H9 (cell line): ENCODE measurements at regions not wholly inside any gene's neighbourhood (a gene's known extent, or its start where the extent isn't known, plus 50 kb on each side); places are given as distances from the start of the nearest gene placed in this dataset.

Experiments
- DNase-seq: peaks from one replicate; pipeline ENCODE4 v3.0.0-alpha.2; 2017
- H2AFZ ChIP-seq: one replicate; pipeline ENCODE4 v1.6.1; 2013; ENCODE audit warnings: mild to moderate bottlenecking, low read length, control low read depth, moderate library complexity
- H2AK5ac ChIP-seq: 2 replicates; pipeline ENCODE4 v1.6.1; 2013; ENCODE audit warnings: low read length, control low read depth, mixed read lengths; ENCODE audit not compliant: insufficient read length
- H2BK120ac ChIP-seq: one replicate; pipeline ENCODE4 v1.6.1; 2013; ENCODE audit warnings: low read depth, mild to moderate bottlenecking, low read length, control low read depth, inconsistent platforms; ENCODE audit not compliant: poor library complexity, severe bottlenecking
- H2BK12ac ChIP-seq: 2 replicates; pipeline ENCODE4 v1.6.1; 2013; ENCODE audit warnings: low read length, control low read depth, mixed read lengths, low read depth; ENCODE audit not compliant: insufficient read length
- H2BK15ac ChIP-seq: 2 replicates; pipeline ENCODE4 v1.6.1; 2013; ENCODE audit warnings: low read depth, low read length, control low read depth
- H2BK20ac ChIP-seq: one replicate; pipeline ENCODE4 v1.6.1; 2013; ENCODE audit warnings: low read depth, mild to moderate bottlenecking, low read length, control low read depth, inconsistent platforms; ENCODE audit not compliant: poor library complexity, severe bottlenecking
- H2BK5ac ChIP-seq: 2 replicates; pipeline ENCODE4 v1.6.1; 2013; ENCODE audit warnings: low read length, control low read depth, mixed read lengths; ENCODE audit not compliant: insufficient read length
- H3K14ac ChIP-seq: 2 replicates; pipeline ENCODE4 v1.6.1; 2013; ENCODE audit warnings: low read length, control low read depth; ENCODE audit not compliant: insufficient read depth
- H3K18ac ChIP-seq: 2 replicates; pipeline ENCODE4 v1.6.1; 2013; ENCODE audit warnings: low read depth, mild to moderate bottlenecking, mixed read lengths, low read length, control low read depth; ENCODE audit not compliant: insufficient read length
- H3K23ac ChIP-seq: 2 replicates; pipeline ENCODE4 v1.6.1; 2013; ENCODE audit warnings: low read length, control low read depth, mixed read lengths, low read depth; ENCODE audit not compliant: insufficient read length
- H3K23me2 ChIP-seq: 2 replicates; pipeline ENCODE4 v1.6.1; 2013; ENCODE audit warnings: low read depth, mild to moderate bottlenecking, mixed read lengths, low read length, control low read depth; ENCODE audit not compliant: insufficient read length, poor library complexity, severe bottlenecking
- H3K27ac ChIP-seq: 2 replicates; pipeline ENCODE4 v1.5.1; 2013; ENCODE audit warnings: low read length, control low read depth, mixed read lengths, low read depth; ENCODE audit not compliant: insufficient read length
- H3K27me3 ChIP-seq: 2 replicates; pipeline ENCODE4 v1.6.1; 2013; ENCODE audit warnings: low read length, control low read depth, inconsistent platforms; ENCODE audit not compliant: insufficient read depth
- H3K4ac ChIP-seq: 2 replicates; pipeline ENCODE4 v1.6.1; 2013; ENCODE audit warnings: low read depth, mild to moderate bottlenecking, control low read depth, inconsistent platforms, low read length, moderate library complexity
- H3K4me1 ChIP-seq: 2 replicates; pipeline ENCODE4 v1.6.1; 2013; ENCODE audit warnings: low read length, control low read depth, inconsistent platforms; ENCODE audit not compliant: insufficient read depth
- H3K4me2 ChIP-seq: 2 replicates; pipeline ENCODE4 v1.6.1; 2013; ENCODE audit warnings: low read length, control low read depth, mixed read lengths; ENCODE audit not compliant: insufficient read length, insufficient read depth
- H3K56ac ChIP-seq: 2 replicates; pipeline ENCODE4 v1.6.1; 2013; ENCODE audit warnings: low read depth, mild to moderate bottlenecking, mixed read lengths, low read length, control low read depth; ENCODE audit not compliant: insufficient read length
- H3K79me1 ChIP-seq: 2 replicates; pipeline ENCODE4 v1.6.1; 2013; ENCODE audit warnings: low read depth, mild to moderate bottlenecking, moderate library complexity, low read length, control low read depth, inconsistent platforms; ENCODE audit not compliant: insufficient read depth, poor library complexity, severe bottlenecking
- H3K79me2 ChIP-seq: 2 replicates; pipeline ENCODE4 v1.6.1; 2013; ENCODE audit warnings: low read length, control low read depth, inconsistent platforms; ENCODE audit not compliant: insufficient read depth
- H3K9ac ChIP-seq: 2 replicates; pipeline ENCODE4 v1.6.1; 2013; ENCODE audit warnings: low read length, control low read depth, mixed read lengths; ENCODE audit not compliant: insufficient read length; ENCODE audit errors: extremely low read depth
- H3K9me3 ChIP-seq: one replicate; pipeline ENCODE4 v1.6.1; 2013; ENCODE audit warnings: low read depth, low read length, inconsistent platforms; ENCODE audit not compliant: control insufficient read depth
- H3T11ph ChIP-seq: one replicate; pipeline ENCODE4 v1.6.1; 2013; ENCODE audit warnings: mild to moderate bottlenecking, low read length, control low read depth, inconsistent platforms
- H4K20me1 ChIP-seq: one replicate; pipeline ENCODE4 v1.6.1; 2013; ENCODE audit not compliant: control insufficient read depth, insufficient read length, insufficient read depth
- H4K5ac ChIP-seq: 2 replicates; pipeline ENCODE4 v1.6.1; 2013; ENCODE audit warnings: low read depth, mild to moderate bottlenecking, mixed read lengths, low read length, control low read depth; ENCODE audit not compliant: insufficient read length
- H4K8ac ChIP-seq: replicated peaks from 2 replicates; pipeline ENCODE4 v1.6.1; 2013; ENCODE audit warnings: low read length, control low read depth, mixed read lengths, low read depth; ENCODE audit not compliant: insufficient read length
- H4K91ac ChIP-seq: 2 replicates; pipeline ENCODE4 v1.6.1; 2013; ENCODE audit warnings: low read depth, mild to moderate bottlenecking, moderate library complexity, mixed read lengths, low read length, control low read depth; ENCODE audit not compliant: insufficient read length
- H3K27ac Mint-ChIP-seq, 3 experiments: 2 replicates in 2 of 3; 3 replicates in 1 of 3; pipeline ENCODE4 v1.8.0; 2020 to 2021; ENCODE audit warnings: mixed read lengths in 3 of 3, mild to moderate bottlenecking in 1 of 3, moderate library complexity in 1 of 3
- H3K27me3 Mint-ChIP-seq: 2 replicates; pipeline ENCODE4 v1.8.0; 2021; ENCODE audit warnings: low read depth, mild to moderate bottlenecking, moderate library complexity, mixed read lengths
- H3K36me3 Mint-ChIP-seq, 3 experiments: 2 replicates in 2 of 3; 3 replicates in 1 of 3; pipeline ENCODE4 v1.8.0; 2020 to 2021; ENCODE audit warnings: low read depth in 3 of 3, mixed read lengths in 3 of 3; ENCODE audit not compliant: insufficient read depth in 1 of 3
- H3K4me1 Mint-ChIP-seq, 2 experiments: 2 replicates each; pipeline ENCODE4 v1.8.0; 2020; ENCODE audit warnings: mixed read lengths in 2 of 2
- H3K4me3 Mint-ChIP-seq, 2 experiments: 2 replicates in 1 of 2; 3 replicates in 1 of 2; pipeline ENCODE4 v1.8.0; 2020 to 2021; ENCODE audit warnings: mild to moderate bottlenecking in 2 of 2, mixed read lengths in 2 of 2, moderate library complexity in 1 of 2
- H3K9me3 Mint-ChIP-seq, 2 experiments: 2 replicates in 1 of 2; 3 replicates in 1 of 2; pipeline ENCODE4 v1.8.0; 2020; ENCODE audit warnings: mild to moderate bottlenecking in 2 of 2, mixed read lengths in 2 of 2, moderate library complexity in 1 of 2
- CTCF ChIP-seq: fragments of 200-600 bp; sonication (generic); conservative IDR thresholded peaks from 3 replicates; pipeline ENCODE4 v1.8.0; 2021; ENCODE audit warnings: antibody characterized with exemption, mild to moderate bottlenecking
- WGBS: extraction: QIAGEN DNeasy Blood & Tissue Kit; methylation state at CpG from one replicate; pipeline ENCODE4 v1.1.7; 2013; ENCODE audit warnings: missing lambda C conversion rate, low lambda C conversion rate, mixed read lengths; ENCODE audit not compliant: insufficient read length; ENCODE audit errors: extremely low coverage; 5-methylcytosine and 5-hydroxymethylcytosine counted together

GRCh38 chr9:79477241-79477840 is 94.4 kb upstream of the TLE4 start:
- Mint-ChIP-seq H3K4me1 (peaks cover 6 to 8% of the 10 kb centered on the region in 2 experiments; a peak in 2 of 4 replicates), H3K9me3 (0 out of 5 replicates have a peak, but pooled peaks cover 0 to 2% of the 10 kb centered on the region in 2 experiments), H3K36me3 (peaks cover 0 to 7% (median 0%) of the 10 kb centered on the region in 3 experiments; a peak in 1 of 7 replicates), H3K4me3 (no peak overlapping the region), H3K27ac (no peak overlapping the region), H3K27me3 (no peaks in the 10 kb centered on the region)
- Histone ChIP-seq H4K5ac (no peak overlapping the region), H2BK12ac (no peak overlapping the region), H3K23ac (no peak overlapping the region), H4K91ac (no peak overlapping the region), H2BK20ac (no peak overlapping the region), H4K20me1 (no peaks in the 10 kb centered on the region), H3K14ac (no peak overlapping the region), H3K79me1 (no peaks in the 10 kb centered on the region), H2BK5ac (no peak overlapping the region), H3K4me2 (no peak overlapping the region), H3K27ac (no peak overlapping the region), H2AK5ac (no peak overlapping the region), H3K9ac (no peak overlapping the region), H3K4ac (no peak overlapping the region), H3K23me2 (no peaks in the 10 kb centered on the region), H3K27me3 (no peaks in the 10 kb centered on the region), H2AFZ (no peak overlapping the region), H2BK15ac (no peak overlapping the region), H3K79me2 (no peaks in the 10 kb centered on the region), H3K56ac (no peak overlapping the region), H2BK120ac (no peak overlapping the region), H3K9me3 (no peaks in the 10 kb centered on the region), H3K4me1 (no peaks in the 10 kb centered on the region), H3T11ph (no peak overlapping the region), H4K8ac (no peak overlapping the region), H3K18ac (no peak overlapping the region)
- TF ChIP-seq CTCF, result no peak
- no CpG with 5 or more reads among the region's 3 CpGs for WGBS
- no peak for DNase-seq
